ENCODE measurements at regions not wholly inside any gene's neighbourhood (a gene's known extent, or its start where the extent isn't known, plus 50 kb on each side); places are given as distances from the start of the nearest gene placed in this dataset.

DNA sequence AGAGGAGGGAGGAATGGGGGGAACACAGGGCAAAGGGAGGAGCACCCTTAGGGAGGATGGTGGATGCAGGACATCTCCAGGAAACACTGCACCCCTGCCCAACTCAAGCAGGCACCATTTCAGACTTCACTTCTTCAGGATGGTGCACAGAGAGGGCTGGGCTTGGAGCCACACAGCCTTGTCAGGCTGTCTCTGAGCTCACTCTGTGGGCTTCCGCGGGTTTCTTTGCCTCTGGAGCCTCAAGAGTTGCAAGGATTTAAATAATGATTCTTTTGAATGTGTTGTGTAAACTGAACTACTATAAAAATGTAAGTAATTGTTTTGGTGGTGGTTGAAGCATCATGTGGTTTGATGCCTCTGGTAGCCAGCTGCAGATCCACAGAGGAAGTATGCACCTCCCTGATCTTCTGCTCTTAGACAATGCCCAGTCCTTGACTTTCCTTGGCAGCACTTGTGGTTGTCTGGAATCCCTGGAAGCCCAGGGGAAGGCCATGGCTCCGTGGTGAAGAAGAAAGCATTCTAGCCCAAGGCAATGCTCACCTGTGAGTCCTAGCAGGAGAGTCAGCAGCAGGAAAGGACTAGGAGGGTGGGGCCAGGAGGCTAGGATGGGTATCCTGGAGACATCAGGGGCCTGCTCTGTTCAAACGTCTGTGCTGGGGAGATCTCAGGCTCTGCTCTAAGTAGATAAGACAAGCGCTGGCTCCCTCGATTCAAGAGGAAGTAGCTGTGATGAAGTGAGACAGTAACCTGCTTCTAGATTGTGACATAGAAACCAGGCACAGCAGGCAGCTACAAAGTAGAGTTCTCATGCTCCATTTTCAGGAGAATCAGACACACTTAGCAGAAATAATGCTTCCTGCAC, 50.2 kb upstream of the SIRPG start:
- WGBS, result 59% methylated on average over 6 of the region's 6 CpGs
- Histone ChIP-seq H3K27me3 (replicated peaks; ENCODE audit: insufficient read depth) (no peaks in the 10 kb centered on the region), H3K4me1 (replicated peaks) (no peaks in the 10 kb centered on the region), H3K9me3 (no peaks in the 10 kb centered on the region), H3K36me3 (no peaks in the 10 kb centered on the region), H3K4me3 (no peak overlapping the region), H3K27ac (no peak overlapping the region)
- intact Hi-C loops (cut with DNase I), result no loop called here
- TF ChIP-seq CTCF (IDR thresholded peaks at IDR 0.05) (no peak), POLR2A (IDR thresholded peaks at IDR 0.05) (no peak), POLR2AphosphoS5 (IDR thresholded peaks at IDR 0.05) (no peak)
- DNase-seq (ENCODE audit: low spot score), result no peak

All from prostate gland (tissue), 2 donors.